ENCODE measurements at regions not wholly inside any gene's neighbourhood (a gene's known extent, or its start where the extent isn't known, plus 50 kb on each side); places are given as distances from the start of the nearest gene placed in this dataset.

GRCh38 chr5:25764733-25765132 is 1120.0 kb upstream of the CDH10 start:
- no peak overlapping the region for H3K27ac Mint-ChIP-seq
- peaks cover 22% of the 10 kb centered on the region for H3K9me3 Mint-ChIP-seq
- DNase-seq: no peak
- no peak for TF ChIP-seq CTCF (IDR thresholded peaks at IDR 0.05)
- no peak overlapping the region for H3K4me3 Mint-ChIP-seq
- no peaks in the 10 kb centered on the region for H3K27me3 Mint-ChIP-seq (ENCODE audit: low read depth, poor library complexity)
- no peaks in the 10 kb centered on the region for H3K36me3 Mint-ChIP-seq (ENCODE audit: low read depth)
- H3K4me1 Mint-ChIP-seq: no peaks in the 10 kb centered on the region

DNA sequence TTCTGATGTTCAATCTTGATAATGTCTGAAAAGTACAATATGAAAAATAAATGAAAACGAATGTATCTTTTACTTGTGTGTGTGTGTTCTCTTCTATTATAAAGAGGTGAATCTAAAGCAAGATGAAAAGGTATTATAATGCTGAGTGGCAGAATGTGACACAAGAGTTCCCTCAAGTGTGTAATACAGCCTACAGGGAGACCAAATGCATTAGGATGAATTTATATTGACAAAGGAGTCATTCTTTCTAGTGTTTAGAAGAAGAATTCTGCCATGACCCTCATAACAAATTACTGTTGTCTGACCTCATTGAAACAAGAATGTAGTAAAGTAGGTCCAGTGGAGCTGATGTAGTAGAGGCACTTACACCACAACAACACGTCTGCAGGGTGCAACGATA is 1119.0 kb upstream of the CDH10 start:
- H3K36me3 Mint-ChIP-seq (ENCODE audit: low read depth): no peaks in the 10 kb centered on the region
- DNase-seq: no peak
- TF ChIP-seq CTCF (IDR thresholded peaks at IDR 0.05): no peak
- H3K27me3 Mint-ChIP-seq (ENCODE audit: low read depth, poor library complexity): no peaks in the 10 kb centered on the region
- H3K4me3 Mint-ChIP-seq: no peak overlapping the region
- peaks cover 14% of the 10 kb centered on the region for H3K9me3 Mint-ChIP-seq
- H3K4me1 Mint-ChIP-seq: no peaks in the 10 kb centered on the region
- H3K27ac Mint-ChIP-seq: no peak overlapping the region

- Mint-ChIP-seq H3K4me3 (no peak overlapping the region), H3K36me3 (ENCODE audit: low read depth) (peaks cover 17% of the 10 kb centered on the region), H3K4me1 (no peaks in the 10 kb centered on the region), H3K27ac (no peak overlapping the region), H3K27me3 (ENCODE audit: low read depth, poor library complexity) (peaks cover 4% of the 10 kb centered on the region), H3K9me3 (peaks cover 57% of the 10 kb centered on the region)
- no peak for TF ChIP-seq CTCF (IDR thresholded peaks at IDR 0.05)
- DNase-seq: no peak
These were observed 1110.1 kb upstream of the CDH10 start for GRCh38 chr5:25754895-25755294.

DNA sequence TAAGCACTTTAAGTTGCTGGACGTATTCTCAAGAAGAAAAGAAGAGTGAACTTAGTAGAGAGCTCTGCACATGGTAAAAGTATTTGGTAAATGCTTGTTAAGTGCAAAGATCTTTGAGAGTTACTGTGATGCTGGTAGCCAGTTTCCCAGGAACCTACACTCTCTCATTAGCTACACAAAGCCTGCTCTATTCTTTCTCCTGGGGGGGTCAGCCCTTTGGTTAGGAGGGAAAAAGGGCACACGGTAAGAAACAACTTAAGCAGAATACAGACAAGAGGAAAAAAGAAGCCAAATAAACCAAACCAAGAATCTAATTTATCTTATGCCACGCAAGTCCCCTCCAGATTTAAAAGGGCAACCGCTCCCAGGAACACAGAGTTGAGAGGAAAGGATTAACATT is 1100.1 kb upstream of the CDH10 start:
- Mint-ChIP-seq H3K9me3 (no peaks in the 10 kb centered on the region), H3K4me3 (no peak overlapping the region), H3K36me3 (ENCODE audit: low read depth) (no peaks in the 10 kb centered on the region), H3K27me3 (ENCODE audit: low read depth, poor library complexity) (peaks cover 3% of the 10 kb centered on the region), H3K27ac (no peak overlapping the region), H3K4me1 (no peaks in the 10 kb centered on the region)
- DNase-seq: no peak
- no peak for TF ChIP-seq CTCF (IDR thresholded peaks at IDR 0.05)

GRCh38 chr5:25716680-25717079 is 1071.9 kb upstream of the CDH10 start:
- Mint-ChIP-seq H3K9me3 (no peaks in the 10 kb centered on the region), H3K27me3 (ENCODE audit: low read depth, poor library complexity) (no peaks in the 10 kb centered on the region), H3K27ac (no peak overlapping the region), H3K4me3 (no peak overlapping the region), H3K4me1 (peaks cover 12% of the 10 kb centered on the region), H3K36me3 (ENCODE audit: low read depth) (no peaks in the 10 kb centered on the region)
- no peak for TF ChIP-seq CTCF (IDR thresholded peaks at IDR 0.05)
- DNase-seq: no peak

- Mint-ChIP-seq H3K4me3 (peak overlapping the region; percentile 14), H3K4me1 (peaks cover 24% of the 10 kb centered on the region), H3K27ac (no peak overlapping the region), H3K9me3 (no peaks in the 10 kb centered on the region), H3K36me3 (ENCODE audit: low read depth) (no peaks in the 10 kb centered on the region), H3K27me3 (ENCODE audit: low read depth, poor library complexity) (no peaks in the 10 kb centered on the region)
- no peak for TF ChIP-seq CTCF (IDR thresholded peaks at IDR 0.05)
- DNase-seq: peak; percentile 10
These were observed 1068.5 kb upstream of the CDH10 start for GRCh38 chr5:25713259-25713658.
